Ascending aorta (tissue), 2 donors: ENCODE measurements at regions not wholly inside any gene's neighbourhood (a gene's known extent, or its start where the extent isn't known, plus 50 kb on each side); places are given as distances from the start of the nearest gene placed in this dataset.

ENCODE experiments used
- DNase-seq, 2 donors: peaks; one replicate each; pipeline ENCODE4 v3.0.0-alpha.2; 2019; ENCODE audit warnings: low spot score in 2 of 2
- H3K27ac ChIP-seq, 2 donors: fragments of 200-600 bp; sonication (generic); one replicate each; pipeline ENCODE4 v1.5.1; 2016 to 2017; ENCODE audit warnings: mild to moderate bottlenecking in 1 of 2
- H3K27me3 ChIP-seq: fragments of 200-600 bp; sonication (generic); one replicate; pipeline ENCODE4 v1.5.1; 2017
- H3K36me3 ChIP-seq, 2 donors: fragments of 200-600 bp; sonication (generic); one replicate each; pipeline ENCODE4 v1.5.1; 2016
- H3K4me1 ChIP-seq, 2 donors: fragments of 200-600 bp; sonication (generic); one replicate each; pipeline ENCODE4 v1.5.1; 2016 to 2017; ENCODE audit warnings: mild to moderate bottlenecking in 1 of 2
- H3K4me3 ChIP-seq, 2 donors: fragments of 200-600 bp; sonication (generic); one replicate each; pipeline ENCODE4 v1.5.1; 2016 to 2017; ENCODE audit warnings: mild to moderate bottlenecking in 1 of 2
- H3K9me3 ChIP-seq, 2 donors: fragments of 200-600 bp; sonication (generic); one replicate each; pipeline ENCODE4 v1.5.1; 2016
- intact Hi-C: fragments of 100-400 bp; cut with DNase I; formaldehyde crosslinking; loops from one replicate; pipeline ENCODE4 v1.15.1; 2023
- TF ChIP-seq, protein P1 (sequence below), 3 experiments: fragments of 200-600 bp in 2 of 3; fragments of 450-650 bp in 1 of 3; sonication (generic) in 2 of 3; IDR thresholded peaks; one replicate each; pipeline ENCODE4 v1.5.1; 2016 to 2019; ENCODE audit warnings: antibody characterized with exemption in 3 of 3, mild to moderate bottlenecking in 1 of 3, moderate library complexity in 1 of 3

DNA sequence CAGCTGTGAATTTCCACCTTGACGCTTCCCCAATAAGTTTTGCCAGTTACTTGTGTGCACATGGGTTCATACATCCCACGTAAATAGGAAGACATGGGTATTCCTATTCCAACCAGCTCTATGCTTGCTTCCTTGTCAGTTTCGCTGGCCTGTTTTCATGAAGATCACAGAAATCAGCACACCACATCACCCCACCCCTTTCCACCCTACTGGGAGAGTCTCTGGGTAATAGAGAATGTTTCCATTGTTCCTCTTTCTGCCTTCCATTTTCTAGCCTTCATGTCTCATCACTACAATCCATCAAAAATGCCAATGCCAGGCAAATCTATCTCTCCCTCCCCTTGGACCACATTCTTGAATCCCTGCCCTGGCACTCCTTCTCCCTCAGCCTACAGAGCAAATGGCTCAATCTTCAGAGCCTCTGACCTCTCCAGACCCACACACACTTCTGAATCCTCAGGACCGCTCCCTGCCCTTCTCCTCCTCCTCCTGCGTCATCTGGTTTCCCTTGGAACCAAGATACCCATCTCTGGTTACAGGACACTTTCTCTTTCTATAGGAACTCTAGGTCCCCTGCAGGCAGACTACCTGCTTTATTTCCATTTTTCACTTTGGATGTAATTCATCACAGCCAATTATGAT, 323.3 kb downstream of the DHX15 start:
- H3K27ac ChIP-seq = no peak overlapping the region
- H3K4me3 ChIP-seq = no peak overlapping the region
- TF ChIP-seq, protein P1, sequence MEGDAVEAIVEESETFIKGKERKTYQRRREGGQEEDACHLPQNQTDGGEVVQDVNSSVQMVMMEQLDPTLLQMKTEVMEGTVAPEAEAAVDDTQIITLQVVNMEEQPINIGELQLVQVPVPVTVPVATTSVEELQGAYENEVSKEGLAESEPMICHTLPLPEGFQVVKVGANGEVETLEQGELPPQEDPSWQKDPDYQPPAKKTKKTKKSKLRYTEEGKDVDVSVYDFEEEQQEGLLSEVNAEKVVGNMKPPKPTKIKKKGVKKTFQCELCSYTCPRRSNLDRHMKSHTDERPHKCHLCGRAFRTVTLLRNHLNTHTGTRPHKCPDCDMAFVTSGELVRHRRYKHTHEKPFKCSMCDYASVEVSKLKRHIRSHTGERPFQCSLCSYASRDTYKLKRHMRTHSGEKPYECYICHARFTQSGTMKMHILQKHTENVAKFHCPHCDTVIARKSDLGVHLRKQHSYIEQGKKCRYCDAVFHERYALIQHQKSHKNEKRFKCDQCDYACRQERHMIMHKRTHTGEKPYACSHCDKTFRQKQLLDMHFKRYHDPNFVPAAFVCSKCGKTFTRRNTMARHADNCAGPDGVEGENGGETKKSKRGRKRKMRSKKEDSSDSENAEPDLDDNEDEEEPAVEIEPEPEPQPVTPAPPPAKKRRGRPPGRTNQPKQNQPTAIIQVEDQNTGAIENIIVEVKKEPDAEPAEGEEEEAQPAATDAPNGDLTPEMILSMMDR (IDR thresholded peaks at IDR 0.05) = no peak
- H3K36me3 ChIP-seq = no peaks in the 10 kb centered on the region
- no peak for DNase-seq
- no peaks in the 10 kb centered on the region for H3K4me1 ChIP-seq
- H3K9me3 ChIP-seq = no peaks in the 10 kb centered on the region
- no peaks in the 10 kb centered on the region for H3K27me3 ChIP-seq
- intact Hi-C loops = no loop called here

DNA sequence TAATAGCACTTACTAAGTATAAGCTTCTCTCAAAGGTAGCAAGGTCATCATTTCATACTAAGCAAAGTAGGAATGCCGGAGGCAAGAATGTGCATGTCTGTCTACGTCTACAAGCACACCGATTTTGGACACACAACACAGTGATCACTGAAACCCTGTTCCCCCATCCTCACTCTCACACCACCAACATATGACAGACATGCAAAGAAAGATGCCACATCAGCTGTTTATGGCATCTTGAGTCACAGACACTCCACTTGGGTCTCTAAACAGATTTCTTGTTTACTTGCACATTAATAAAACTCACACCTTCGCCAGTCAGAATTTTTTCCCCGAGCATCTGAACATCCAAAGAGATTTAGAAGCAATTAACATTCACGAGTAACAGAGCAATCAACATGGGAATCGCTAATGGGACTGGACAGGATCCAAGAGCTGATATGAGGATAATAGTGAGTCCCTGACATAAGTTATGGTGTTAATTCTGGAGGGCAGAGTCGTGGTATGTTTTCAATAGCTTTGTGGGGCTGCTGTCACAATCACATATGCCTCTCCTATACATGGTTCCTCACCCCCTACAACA, 324.1 kb downstream of the DHX15 start:
- H3K4me1 ChIP-seq = no peaks in the 10 kb centered on the region
- TF ChIP-seq, protein P1 (IDR thresholded peaks at IDR 0.05) = no peak
- no peaks in the 10 kb centered on the region for H3K36me3 ChIP-seq
- no peaks in the 10 kb centered on the region for H3K9me3 ChIP-seq
- no peak overlapping the region for H3K27ac ChIP-seq
- DNase-seq = no peak
- no peaks in the 10 kb centered on the region for H3K27me3 ChIP-seq
- intact Hi-C loops = no loop called here
- H3K4me3 ChIP-seq = no peak overlapping the region

DNA sequence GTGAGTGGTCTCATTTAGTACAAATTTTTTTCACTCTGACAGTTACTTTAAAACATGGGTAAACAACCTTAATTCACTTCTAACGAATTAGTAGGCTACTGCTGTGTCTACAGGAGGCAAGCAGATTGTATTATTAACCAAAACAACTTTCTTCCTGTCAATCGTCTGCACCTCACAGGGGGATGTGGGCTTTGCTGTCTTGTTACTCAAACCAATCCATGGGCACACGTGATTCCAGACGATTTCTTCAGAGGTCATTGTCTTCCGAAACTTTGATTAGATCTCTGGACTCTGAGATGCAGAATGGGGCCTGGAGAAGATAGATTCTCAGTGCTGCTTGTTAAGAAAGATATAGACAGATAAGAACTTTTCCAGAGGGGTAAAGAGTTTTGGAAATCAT, 327.8 kb downstream of the DHX15 start:
- no peaks in the 10 kb centered on the region for H3K27me3 ChIP-seq
- TF ChIP-seq, protein P1 (IDR thresholded peaks at IDR 0.05) = no peak
- DNase-seq = no peak
- no peak overlapping the region for H3K27ac ChIP-seq
- H3K4me3 ChIP-seq = no peak overlapping the region
- no peaks in the 10 kb centered on the region for H3K36me3 ChIP-seq
- intact Hi-C loops = no loop called here
- no peaks in the 10 kb centered on the region for H3K9me3 ChIP-seq
- H3K4me1 ChIP-seq = no peaks in the 10 kb centered on the region

DNA sequence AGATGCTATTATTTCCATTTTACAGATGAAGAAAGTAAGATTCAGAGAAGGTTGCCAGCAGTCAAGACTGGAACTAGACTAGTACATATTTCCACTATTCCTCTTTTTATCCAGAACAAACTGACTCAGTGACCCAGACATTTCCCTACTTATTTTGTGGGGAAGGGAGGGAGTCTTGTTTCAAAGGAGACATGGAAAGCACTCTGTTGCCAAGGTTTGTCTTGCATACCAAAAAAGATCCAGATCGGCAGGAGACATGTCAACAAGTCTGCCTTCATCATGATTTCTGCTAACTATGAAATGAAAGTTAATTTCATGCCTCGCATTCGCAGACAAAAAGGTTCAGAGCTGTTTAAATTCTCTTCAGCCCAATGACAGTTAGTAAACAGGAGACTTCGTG, 328.3 kb downstream of the DHX15 start:
- no peak for DNase-seq
- H3K4me1 ChIP-seq = no peaks in the 10 kb centered on the region
- no peak overlapping the region for H3K27ac ChIP-seq
- TF ChIP-seq, protein P1 (IDR thresholded peaks at IDR 0.05) = no peak
- no peaks in the 10 kb centered on the region for H3K9me3 ChIP-seq
- intact Hi-C loops = no loop called here
- H3K36me3 ChIP-seq = no peaks in the 10 kb centered on the region
- H3K27me3 ChIP-seq = no peaks in the 10 kb centered on the region
- no peak overlapping the region for H3K4me3 ChIP-seq

DNA sequence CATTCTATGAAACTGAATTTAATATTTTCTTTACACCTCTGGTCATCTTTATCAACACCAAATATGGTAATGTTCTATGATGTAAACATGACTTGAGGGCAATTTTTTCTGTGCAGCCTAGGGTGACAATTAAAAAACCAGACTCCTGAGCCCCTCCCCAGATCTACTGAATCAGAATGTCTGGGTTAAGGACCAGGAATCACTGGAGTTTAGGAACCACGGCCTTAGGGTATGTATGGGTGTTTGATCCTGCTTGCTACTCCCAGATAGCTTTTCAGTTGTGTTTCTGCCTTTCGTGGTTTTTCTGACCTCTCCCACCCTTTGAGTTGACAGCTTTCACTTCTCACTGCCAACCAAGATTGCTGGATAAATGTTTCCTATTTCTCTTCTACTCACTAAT, 332.2 kb downstream of the DHX15 start:
- Histone ChIP-seq H3K27me3 (no peaks in the 10 kb centered on the region), H3K36me3 (no peaks in the 10 kb centered on the region), H3K4me1 (no peaks in the 10 kb centered on the region), H3K4me3 (no peak overlapping the region), H3K9me3 (no peaks in the 10 kb centered on the region), H3K27ac (no peak overlapping the region)
- intact Hi-C loops = no loop called here
- DNase-seq = no peak
- TF ChIP-seq, protein P1 (IDR thresholded peaks at IDR 0.05) = no peak
